SK-N-DZ (cell line): ENCODE measurements at regions not wholly inside any gene's neighbourhood (a gene's known extent, or its start where the extent isn't known, plus 50 kb on each side); places are given as distances from the start of the nearest gene placed in this dataset.
"Not testable (repeated sequence)": the region's sequence is repeated elsewhere in the genome, so short reads cannot be mapped to it uniquely, and the experiment has no call there.

Source experiments
- DNase-seq: peaks from one replicate; pipeline ENCODE4 v3.0.0-alpha.2; 2015; ENCODE audit warnings: low spot score

GRCh38 chr5:85841653-85842052, 776.1 kb upstream of the COX7C start:
- no peak for DNase-seq

GRCh38 chr5:85843535-85843934, 774.2 kb upstream of the COX7C start:
- no peak for DNase-seq

- no peak for DNase-seq
Observed at GRCh38 chr5:85849411-85849810, 768.3 kb upstream of the COX7C start.

- no peak for DNase-seq
Observed at GRCh38 chr5:85865296-85865695, 752.4 kb upstream of the COX7C start.

- no peak for DNase-seq
Observed at GRCh38 chr5:85868070-85868469, 749.7 kb upstream of the COX7C start.

GRCh38 chr5:85893996-85894395, 723.7 kb upstream of the COX7C start:
- no peak for DNase-seq

GRCh38 chr5:85896514-85896913, 721.2 kb upstream of the COX7C start:
- no peak for DNase-seq

GRCh38 chr5:85906460-85906859, 711.3 kb upstream of the COX7C start:
- DNase-seq, result no peak

- no peak for DNase-seq
Observed at GRCh38 chr5:85910335-85910734, 707.4 kb upstream of the COX7C start.

- DNase-seq, result no peak
Observed at GRCh38 chr5:85920984-85921383, 696.8 kb upstream of the COX7C start.

GRCh38 chr5:85921590-85921989, 696.2 kb upstream of the COX7C start:
- DNase-seq, result no peak

- DNase-seq, result no peak
Observed at GRCh38 chr5:85927632-85928031, 690.1 kb upstream of the COX7C start.

- no peak for DNase-seq
Observed at GRCh38 chr5:85929713-85930112, 688.0 kb upstream of the COX7C start.

- DNase-seq, result no peak
Observed at GRCh38 chr5:85931220-85931619, 686.5 kb upstream of the COX7C start.

GRCh38 chr5:85938201-85938600, 679.5 kb upstream of the COX7C start:
- no peak for DNase-seq

- DNase-seq, result no peak
Observed at GRCh38 chr5:85951707-85952210, 666.0 kb upstream of the COX7C start.

- no peak for DNase-seq
Observed at GRCh38 chr5:85952680-85953079, 665.1 kb upstream of the COX7C start.

- DNase-seq, result no peak
Observed at GRCh38 chr5:85967681-85968080, 650.1 kb upstream of the COX7C start.

- DNase-seq, result no peak
Observed at GRCh38 chr5:85972539-85972938, 645.2 kb upstream of the COX7C start.

GRCh38 chr5:85985167-85985566, 632.6 kb upstream of the COX7C start:
- no peak for DNase-seq

- DNase-seq, result no peak
Observed at GRCh38 chr5:85990998-85991397, 626.7 kb upstream of the COX7C start.

- not testable (repeated sequence) for DNase-seq
Observed at GRCh38 chr5:85994653-85995052, 623.1 kb upstream of the COX7C start.

GRCh38 chr5:85998656-85999055, 619.1 kb upstream of the COX7C start:
- no peak for DNase-seq

- DNase-seq, result no peak
Observed at GRCh38 chr5:86008293-86008692, 609.4 kb upstream of the COX7C start.
